D721Med (cell line): ENCODE measurements at regions not wholly inside any gene's neighbourhood (a gene's known extent, or its start where the extent isn't known, plus 50 kb on each side); places are given as distances from the start of the nearest gene placed in this dataset.
A peak's percentile ranks its signal among the peaks of the same experiment; 100 is the strongest.
"Not testable (repeated sequence)": the region's sequence is repeated elsewhere in the genome, so short reads cannot be mapped to it uniquely, and the experiment has no call there.

Experiments
- DNase-seq: peaks from one replicate; pipeline ENCODE4 v3.0.0; 2011; ENCODE audit warnings: low spot score; ENCODE audit not compliant: insufficient read length
- FAIRE-seq: peaks from 2 replicates; lab custom pipeline; 2011; peaks lifted over from hg19 to GRCh38; lab: Jason Lieb, UNC
- CTCF ChIP-seq: IDR thresholded peaks from 2 replicates; pipeline ENCODE4 v1.5.1; 2012; ENCODE audit warnings: mild to moderate bottlenecking, control low read depth; ENCODE audit not compliant: insufficient read depth; ENCODE audit errors: missing control alignments

GRCh38 chr1:157370698-157371097 is 181.6 kb downstream of the FCRL5 start:
- TF ChIP-seq CTCF, result no peak
- FAIRE-seq (no peak), DNase-seq (no peak)

GRCh38 chr1:157369808-157370521 is 182.3 kb downstream of the FCRL5 start:
- FAIRE-seq, result peak; percentile 91

GRCh38 chr1:157368941-157369340 is 183.4 kb downstream of the FCRL5 start:
- FAIRE-seq, DNase-seq: not testable (repeated sequence)

More at GRCh38 chr1:157369808-157370521, 182.3 kb downstream of the FCRL5 start:
- TF ChIP-seq CTCF, result peak; percentile 89
- DNase-seq, result no peak

GRCh38 chr1:157368363-157368762 is 184.0 kb downstream of the FCRL5 start:
- no peak for DNase-seq
- no peak for TF ChIP-seq CTCF
- no peak for FAIRE-seq

GRCh38 chr1:157367870-157368269 is 184.4 kb downstream of the FCRL5 start:
- no peak for TF ChIP-seq CTCF
- no peak for FAIRE-seq
- DNase-seq, result no peak

- no peak for TF ChIP-seq CTCF
- DNase-seq, result no peak
- no peak for FAIRE-seq
These were observed 185.1 kb downstream of the FCRL5 start for GRCh38 chr1:157367091-157367739.

- FAIRE-seq, result no peak
- no peak for DNase-seq
- TF ChIP-seq CTCF, result no peak
These were observed 187.7 kb downstream of the FCRL5 start for GRCh38 chr1:157364612-157365011.
